B cell (primary cell): ENCODE measurements at regions not wholly inside any gene's neighbourhood (a gene's known extent, or its start where the extent isn't known, plus 50 kb on each side); places are given as distances from the start of the nearest gene placed in this dataset.

Experiments used
- ATAC-seq: fragments of 200-7000 bp; cut with Tn5 transposase; one replicate; pipeline ENCODE4 v1.10.0; 2021; ENCODE audit warnings: low read depth, mild to moderate bottlenecking, moderate number of reproducible peaks, moderate library complexity
- CTCF ChIA-PET: fragments of 350-600 bp; sonication (Branson Sonifier 250); formaldehyde crosslinking; loops from one replicate; lab custom pipeline; 2021; ENCODE audit warnings: antibody characterized with exemption, inconsistent platforms; lab: Charles Lee
- POLR2A ChIA-PET: fragments of 350-600 bp; sonication (Branson Sonifier 250); formaldehyde crosslinking; loops from one replicate; lab custom pipeline; 2021; ENCODE audit warnings: antibody characterized with exemption; lab: Charles Lee
- DNase-seq: peaks from one replicate; pipeline ENCODE4 v3.0.0; 2013
- H2AFZ ChIP-seq: 2 replicates; pipeline ENCODE4 v1.6.1; 2012; ENCODE audit warnings: mild to moderate bottlenecking, low read depth, low read length; ENCODE audit not compliant: insufficient read depth, poor library complexity, severe bottlenecking
- H3K27ac ChIP-seq, 2 donors: 1 replicate in 1 of 2; 2 replicates in 1 of 2; pipeline ENCODE4 v1.5.1; 2012 to 2013; ENCODE audit warnings: low read length in 2 of 2, mild to moderate bottlenecking in 2 of 2, moderate library complexity in 1 of 2
- H3K27me3 ChIP-seq, 4 experiments: fragments of 200-600 bp in 1 of 4; sonication (generic) in 1 of 4; replicated peaks in 1 of 4; 1 replicate in 2 of 4; 2 replicates in 2 of 4; pipeline versions ENCODE4 v1.6.1 to v1.7.0; 2013 to 2016; ENCODE audit warnings: low read length in 3 of 4, mild to moderate bottlenecking in 2 of 4, mixed read lengths in 1 of 4, moderate library complexity in 1 of 4; ENCODE audit not compliant: insufficient read depth in 4 of 4, control insufficient read depth in 3 of 4; ENCODE audit errors: control extremely low read depth in 1 of 4
- H3K36me3 ChIP-seq, 2 experiments: replicated peaks in 1 of 2; 1 replicate in 1 of 2; 2 replicates in 1 of 2; pipeline versions ENCODE4 v1.6.1 to v1.7.1; 2013; ENCODE audit warnings: low read length in 1 of 2; ENCODE audit not compliant: insufficient read depth in 2 of 2, control insufficient read depth in 1 of 2; ENCODE audit errors: control extremely low read depth in 1 of 2, extremely low read depth in 1 of 2
- H3K4me1 ChIP-seq, 2 donors: fragments of 200-600 bp in 1 of 2; sonication (generic) in 1 of 2; 1 replicate in 1 of 2; 2 replicates in 1 of 2; pipeline versions ENCODE4 v1.5.1 to v1.6.1; 2013 to 2017; ENCODE audit warnings: low read length in 2 of 2; ENCODE audit not compliant: control insufficient read depth in 2 of 2, insufficient read depth in 2 of 2
- H3K4me2 ChIP-seq: replicated peaks from 2 replicates; pipeline ENCODE3; 2012; ENCODE audit warnings: mild to moderate bottlenecking, low read depth, low read length; ENCODE audit not compliant: poor library complexity, severe bottlenecking
- H3K4me3 ChIP-seq, 5 experiments: fragments of 200-600 bp in 1 of 5; sonication (generic) in 1 of 5; 1 replicate in 3 of 5; 2 replicates in 2 of 5; pipeline versions ENCODE4 v1.5.1 to v1.7.0; 2011 to 2016; ENCODE audit warnings: low read length in 4 of 5, mild to moderate bottlenecking in 4 of 5, low read depth in 2 of 5, control low read depth in 1 of 5, moderate library complexity in 1 of 5; ENCODE audit not compliant: insufficient read depth in 1 of 5; ENCODE audit errors: control extremely low read depth in 1 of 5, extremely low read depth in 1 of 5
- H3K79me2 ChIP-seq: fragments of 200-600 bp; sonication (generic); one replicate; pipeline ENCODE4 v1.6.0; 2016; ENCODE audit warnings: low read length; ENCODE audit not compliant: control insufficient read depth, insufficient read depth
- H3K9ac ChIP-seq: fragments of 200-600 bp; sonication (generic); 2 replicates; pipeline ENCODE4 v1.6.1; 2017; ENCODE audit warnings: mild to moderate bottlenecking, low read length, moderate library complexity
- H3K9me3 ChIP-seq, 3 donors: one replicate each; pipeline versions ENCODE4 v1.6.1 to v1.7.1; 2013; ENCODE audit warnings: low read length in 2 of 3; ENCODE audit not compliant: control insufficient read depth in 2 of 3, insufficient read depth in 1 of 3; ENCODE audit errors: control extremely low read depth in 1 of 3
- H4K20me1 ChIP-seq: 2 replicates; pipeline ENCODE4 v1.6.0; 2012; ENCODE audit warnings: mild to moderate bottlenecking, low read length; ENCODE audit not compliant: insufficient read depth, control insufficient read depth, poor library complexity, severe bottlenecking
- H3K27ac Mint-ChIP-seq: one replicate; pipeline ENCODE4 v1.8.0; 2021; ENCODE audit warnings: mixed read lengths
- H3K27me3 Mint-ChIP-seq: one replicate; pipeline ENCODE4 v1.8.0; 2021; ENCODE audit warnings: mixed read lengths
- H3K4me1 Mint-ChIP-seq: one replicate; pipeline ENCODE4 v1.8.0; 2021; ENCODE audit warnings: mixed read lengths
- H3K4me3 Mint-ChIP-seq: one replicate; pipeline ENCODE4 v1.8.0; 2021; ENCODE audit warnings: mixed read lengths
- H3K9me3 Mint-ChIP-seq: one replicate; pipeline ENCODE4 v1.8.0; 2022; ENCODE audit warnings: mixed read lengths; ENCODE audit not compliant: insufficient read depth
- EZH2 ChIP-seq: IDR thresholded peaks from 2 replicates; pipeline ENCODE4 v1.6.1; 2012; ENCODE audit warnings: borderline replicate concordance, low read depth, mild to moderate bottlenecking, moderate library complexity, low read length; ENCODE audit not compliant: insufficient read depth, poor library complexity, severe bottlenecking
- WGBS: methylation state at CpG from one replicate; pipeline ENCODE4 v1.1.5; 2013; ENCODE audit warnings: missing lambda C conversion rate; ENCODE audit not compliant: insufficient coverage; 5-methylcytosine and 5-hydroxymethylcytosine counted together
- intact Hi-C: fragments of 100-400 bp; cut with micrococcal nuclease; formaldehyde crosslinking; loops from one replicate; pipeline ENCODE4 v1.10.0; 2022
- TF ChIP-seq, protein P1 (sequence below): fragments of 200-600 bp; IDR thresholded peaks from one replicate; pipeline ENCODE4 v1.8.0; 2022; ENCODE audit warnings: antibody characterized with exemption, mild to moderate bottlenecking

- no peaks in the 10 kb centered on the region for H3K9me3 Mint-ChIP-seq
- WGBS: 69% methylated on average over 4 of the region's 8 CpGs
- Histone ChIP-seq H3K79me2 (no peaks in the 10 kb centered on the region), H3K9me3 (no peaks in the 10 kb centered on the region), H3K9ac (no peak overlapping the region), H3K4me1 (no peaks in the 10 kb centered on the region), H4K20me1 (no peaks in the 10 kb centered on the region), H3K27me3 (no peaks in the 10 kb centered on the region), H3K36me3 (no peaks in the 10 kb centered on the region), H2AFZ (no peak overlapping the region), H3K4me3 (no peak overlapping the region), H3K27ac (no peak overlapping the region), H3K4me2 (no peak overlapping the region)
- ChIA-PET CTCF (no interaction called here), POLR2A (interaction anchor here (0.7 kb wide), 1 partner anchor 40 kb away, joined by 6 read pairs; no protein-coding TSS in a partner anchor)
- H3K4me1 Mint-ChIP-seq: peaks cover 2% of the 10 kb centered on the region
- no peak for ATAC-seq
- H3K4me3 Mint-ChIP-seq: no peak overlapping the region
- H3K27ac Mint-ChIP-seq: no peak overlapping the region
- intact Hi-C loops: no loop called here
- H3K27me3 Mint-ChIP-seq: peaks cover 17% of the 10 kb centered on the region
- TF ChIP-seq, protein P1, sequence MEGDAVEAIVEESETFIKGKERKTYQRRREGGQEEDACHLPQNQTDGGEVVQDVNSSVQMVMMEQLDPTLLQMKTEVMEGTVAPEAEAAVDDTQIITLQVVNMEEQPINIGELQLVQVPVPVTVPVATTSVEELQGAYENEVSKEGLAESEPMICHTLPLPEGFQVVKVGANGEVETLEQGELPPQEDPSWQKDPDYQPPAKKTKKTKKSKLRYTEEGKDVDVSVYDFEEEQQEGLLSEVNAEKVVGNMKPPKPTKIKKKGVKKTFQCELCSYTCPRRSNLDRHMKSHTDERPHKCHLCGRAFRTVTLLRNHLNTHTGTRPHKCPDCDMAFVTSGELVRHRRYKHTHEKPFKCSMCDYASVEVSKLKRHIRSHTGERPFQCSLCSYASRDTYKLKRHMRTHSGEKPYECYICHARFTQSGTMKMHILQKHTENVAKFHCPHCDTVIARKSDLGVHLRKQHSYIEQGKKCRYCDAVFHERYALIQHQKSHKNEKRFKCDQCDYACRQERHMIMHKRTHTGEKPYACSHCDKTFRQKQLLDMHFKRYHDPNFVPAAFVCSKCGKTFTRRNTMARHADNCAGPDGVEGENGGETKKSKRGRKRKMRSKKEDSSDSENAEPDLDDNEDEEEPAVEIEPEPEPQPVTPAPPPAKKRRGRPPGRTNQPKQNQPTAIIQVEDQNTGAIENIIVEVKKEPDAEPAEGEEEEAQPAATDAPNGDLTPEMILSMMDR: no peak
- TF ChIP-seq EZH2: no peak
- no peak for DNase-seq
These were observed 69.9 kb upstream of the ATXN1 start for GRCh38 chr6:16831136-16831535.

DNA sequence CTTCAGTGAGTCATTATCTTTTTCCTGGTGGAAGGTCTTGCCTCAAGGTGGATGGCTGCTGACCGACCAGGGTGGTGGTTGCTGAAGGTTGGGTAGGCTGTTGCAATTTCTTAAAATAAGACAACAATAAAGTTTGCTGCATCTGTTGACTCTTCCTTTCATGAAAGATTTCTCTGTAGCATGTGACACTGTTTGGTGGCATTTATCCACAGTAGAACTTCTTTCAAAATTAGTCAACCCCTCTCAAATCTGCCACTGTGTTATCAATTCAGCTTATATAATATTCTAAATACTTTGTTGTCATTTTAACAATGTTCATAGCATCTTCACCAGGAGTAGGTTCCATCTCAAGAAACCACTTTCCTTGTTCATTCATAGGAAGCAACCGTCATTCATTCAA is 66.8 kb upstream of the ATXN1 start:
- H2AFZ ChIP-seq: no peak overlapping the region

More for the DNA sequence above, 66.8 kb upstream of the ATXN1 start:
- 100% methylated on average over 1 of the region's 2 CpGs for WGBS
- DNase-seq: no peak
- Histone ChIP-seq H3K36me3 (no peaks in the 10 kb centered on the region), H3K27ac (no peak overlapping the region), H3K4me2 (no peak overlapping the region), H3K4me3 (no peak overlapping the region), H3K9me3 (no peaks in the 10 kb centered on the region), H3K4me1 (peaks cover 5 to 8% of the 10 kb centered on the region in 2 donors), H3K79me2 (no peaks in the 10 kb centered on the region), H4K20me1 (no peaks in the 10 kb centered on the region), H3K9ac (no peak overlapping the region), H3K27me3 (no peaks in the 10 kb centered on the region)
- POLR2A ChIA-PET: no interaction called here
- intact Hi-C loops: no loop called here
- Mint-ChIP-seq H3K27ac (no peak overlapping the region), H3K27me3 (peaks cover 17% of the 10 kb centered on the region), H3K4me1 (peaks cover 11% of the 10 kb centered on the region), H3K9me3 (no peaks in the 10 kb centered on the region), H3K4me3 (no peak overlapping the region)
- CTCF ChIA-PET: no interaction called here
- no peak for ATAC-seq
- TF ChIP-seq EZH2: no peak
- TF ChIP-seq, protein P1: no peak
